Neural crest cell (in vitro differentiated cells): ENCODE measurements at regions not wholly inside any gene's neighbourhood (a gene's known extent, or its start where the extent isn't known, plus 50 kb on each side); places are given as distances from the start of the nearest gene placed in this dataset.

Experiments
- DNase-seq: peaks from one replicate; pipeline ENCODE4 v3.0.0; 2021; ENCODE audit warnings: low read depth, mixed read lengths, low spot score
- H3K27ac Mint-ChIP-seq: one replicate; pipeline ENCODE4 v1.8.0; 2021; ENCODE audit warnings: mild to moderate bottlenecking, mixed read lengths; ENCODE audit not compliant: unreplicated experiment
- H3K27me3 Mint-ChIP-seq: 2 replicates; pipeline ENCODE4 v1.8.0; 2021; ENCODE audit warnings: low read depth, mild to moderate bottlenecking, mixed read lengths
- H3K36me3 Mint-ChIP-seq: 2 replicates; pipeline ENCODE4 v1.8.0; 2021; ENCODE audit warnings: low read depth, mild to moderate bottlenecking, mixed read lengths
- H3K4me1 Mint-ChIP-seq: 2 replicates; pipeline ENCODE4 v1.8.0; 2021; ENCODE audit warnings: mixed read lengths
- H3K4me3 Mint-ChIP-seq: one replicate; pipeline ENCODE4 v1.8.0; 2021; ENCODE audit warnings: mild to moderate bottlenecking, mixed read lengths
- H3K9me3 Mint-ChIP-seq: 2 replicates; pipeline ENCODE4 v1.8.0; 2021; ENCODE audit warnings: mixed read lengths
- CTCF ChIP-seq: fragments of 200-600 bp; sonication (generic); conservative IDR thresholded peaks from 2 replicates; pipeline ENCODE4 v1.5.0; 2021; ENCODE audit warnings: antibody characterized with exemption, mild to moderate bottlenecking

- TF ChIP-seq CTCF: no peak
- Mint-ChIP-seq H3K27ac (no peak overlapping the region), H3K36me3 (no peaks in the 10 kb centered on the region), H3K9me3 (no peaks in the 10 kb centered on the region), H3K4me1 (peaks cover 27% of the 10 kb centered on the region), H3K27me3 (no peaks in the 10 kb centered on the region), H3K4me3 (no peak overlapping the region)
- DNase-seq: no peak
These were observed 84.9 kb upstream of the TBL1XR1 start for GRCh38 chr3:177282119-177282655.

GRCh38 chr3:177283983-177284382 is 86.7 kb upstream of the TBL1XR1 start:
- no peak for DNase-seq
- Mint-ChIP-seq H3K27me3 (no peaks in the 10 kb centered on the region), H3K27ac (no peak overlapping the region), H3K4me1 (peaks cover 31% of the 10 kb centered on the region), H3K4me3 (no peak overlapping the region), H3K9me3 (no peaks in the 10 kb centered on the region), H3K36me3 (no peaks in the 10 kb centered on the region)
- TF ChIP-seq CTCF: no peak

GRCh38 chr3:177284383-177284881 is 87.2 kb upstream of the TBL1XR1 start:
- peak; percentile 19 for TF ChIP-seq CTCF
- Mint-ChIP-seq H3K27me3 (no peaks in the 10 kb centered on the region), H3K4me1 (peaks cover 31% of the 10 kb centered on the region), H3K4me3 (no peak overlapping the region), H3K36me3 (no peaks in the 10 kb centered on the region), H3K9me3 (no peaks in the 10 kb centered on the region), H3K27ac (peak overlapping the region; percentile 97)
- peak; percentile 6 for DNase-seq

GRCh38 chr3:177286034-177286433 is 88.8 kb upstream of the TBL1XR1 start:
- Mint-ChIP-seq H3K36me3 (no peaks in the 10 kb centered on the region), H3K27ac (no peak overlapping the region), H3K27me3 (no peaks in the 10 kb centered on the region), H3K9me3 (no peaks in the 10 kb centered on the region), H3K4me1 (peaks cover 30% of the 10 kb centered on the region), H3K4me3 (no peak overlapping the region)
- no peak for DNase-seq
- TF ChIP-seq CTCF: no peak

GRCh38 chr3:177287231-177287630 is 89.9 kb upstream of the TBL1XR1 start:
- TF ChIP-seq CTCF: no peak
- DNase-seq: no peak
- H3K9me3 Mint-ChIP-seq: no peaks in the 10 kb centered on the region
- no peaks in the 10 kb centered on the region for H3K27me3 Mint-ChIP-seq
- H3K27ac Mint-ChIP-seq: peak overlapping the region; percentile 36
- no peak overlapping the region for H3K4me3 Mint-ChIP-seq
- H3K36me3 Mint-ChIP-seq: no peaks in the 10 kb centered on the region
- H3K4me1 Mint-ChIP-seq: peaks cover 18% of the 10 kb centered on the region
